HG03039 (cell line): ENCODE measurements at regions not wholly inside any gene's neighbourhood (a gene's known extent, or its start where the extent isn't known, plus 50 kb on each side); places are given as distances from the start of the nearest gene placed in this dataset.

Experiments
- ATAC-seq: cut with Tn5 transposase; IDR thresholded peaks from one replicate; pipeline ENCODE4 v1.9.1; 2021; ENCODE audit warnings: mild to moderate bottlenecking, moderate library complexity; ENCODE audit not compliant: unreplicated experiment

DNA sequence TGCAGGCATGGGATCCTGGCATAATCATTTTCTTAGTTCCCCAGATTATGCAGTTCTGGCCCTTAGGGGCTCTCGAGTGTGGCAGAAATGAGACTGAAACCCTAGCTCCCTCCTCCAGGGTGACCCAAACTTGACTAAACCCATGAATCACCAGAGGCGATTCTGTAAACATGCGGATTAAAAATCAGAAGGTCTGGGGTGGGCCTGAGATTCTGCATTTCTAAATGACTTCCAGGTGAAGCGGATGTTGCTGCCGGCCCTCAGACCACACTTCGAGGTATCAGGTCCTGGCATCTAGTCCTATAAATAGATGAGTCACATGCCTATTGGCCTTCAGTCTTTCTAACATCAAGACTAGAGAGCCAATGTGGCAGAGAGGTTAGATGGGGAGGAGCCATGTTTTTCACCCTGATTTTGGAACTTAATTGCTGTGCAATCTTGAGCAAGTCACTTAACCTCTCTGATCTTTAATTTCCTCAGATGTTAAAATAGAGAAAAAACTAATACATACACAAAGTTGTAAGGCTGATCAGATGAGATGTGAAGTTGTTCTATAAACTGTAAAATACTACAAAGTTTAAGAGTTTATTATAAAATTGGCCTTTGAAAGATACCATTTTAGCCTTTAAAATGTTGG is 431.2 kb downstream of the FOXO1 start:
- ATAC-seq: no peak

DNA sequence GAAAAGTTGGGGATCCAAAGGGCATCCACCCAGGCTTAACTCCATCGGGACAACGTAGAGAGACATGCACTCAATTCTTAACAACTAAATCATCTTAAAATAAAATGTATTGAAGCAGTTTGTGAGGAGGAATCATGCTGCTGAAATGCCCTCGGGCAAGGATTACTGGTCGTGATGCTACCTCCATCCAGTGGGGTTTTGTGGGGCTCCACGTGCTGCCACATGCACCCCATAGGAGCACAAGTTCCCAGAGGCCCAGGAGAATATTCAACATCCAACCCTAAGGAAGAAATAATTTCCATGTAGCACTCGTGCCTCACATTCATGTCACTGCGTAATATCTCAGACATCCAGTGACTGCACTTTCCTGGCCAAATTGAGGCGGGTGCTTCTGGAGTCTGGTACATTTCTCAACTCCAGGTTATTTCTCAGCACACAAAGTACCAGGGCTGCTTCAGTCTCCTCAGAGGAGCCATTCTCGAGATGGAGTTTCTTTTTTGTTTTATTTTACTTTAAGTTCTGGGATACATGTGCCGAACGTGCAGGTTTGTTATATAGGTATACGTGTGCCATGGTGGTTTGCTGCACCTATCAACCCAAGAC is 429.8 kb downstream of the FOXO1 start:
- ATAC-seq: no peak

DNA sequence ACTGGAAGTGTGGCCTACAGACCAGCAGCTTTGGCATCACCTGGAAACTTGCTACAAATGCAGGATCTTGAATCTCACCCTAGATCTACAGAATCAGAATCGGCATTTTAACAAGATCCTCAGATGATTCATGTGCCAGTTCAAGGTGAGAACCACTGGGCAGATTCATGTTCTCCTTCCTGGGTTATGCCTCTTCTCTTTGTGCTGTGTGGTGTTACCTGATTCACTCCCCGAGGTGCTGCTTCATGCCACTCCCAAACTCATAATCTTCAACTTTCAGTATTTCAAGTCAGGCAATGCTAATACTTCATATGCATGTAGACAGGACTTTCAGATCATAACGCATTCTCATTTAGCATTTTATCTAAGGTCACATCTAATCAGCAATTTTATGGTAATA is 427.7 kb downstream of the FOXO1 start:
- ATAC-seq: no peak

DNA sequence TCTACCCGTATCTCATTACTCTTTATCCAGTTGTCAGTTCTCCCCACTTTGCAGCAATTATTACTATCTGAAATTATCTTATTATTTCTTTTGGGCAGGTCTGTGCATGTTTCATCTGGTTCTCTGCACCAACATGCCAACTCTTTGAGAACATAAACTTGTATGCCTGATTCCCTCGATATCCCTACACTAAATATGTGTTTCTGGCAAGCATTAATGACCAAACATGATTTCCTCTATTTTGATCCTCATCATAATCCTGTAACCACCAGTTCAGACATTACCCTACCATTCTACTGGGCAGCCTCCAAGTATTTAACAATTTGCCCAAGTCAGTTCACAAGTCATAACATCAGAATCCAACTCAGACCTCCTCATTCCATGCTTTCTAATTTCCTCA is 426.1 kb downstream of the FOXO1 start:
- no peak for ATAC-seq

DNA sequence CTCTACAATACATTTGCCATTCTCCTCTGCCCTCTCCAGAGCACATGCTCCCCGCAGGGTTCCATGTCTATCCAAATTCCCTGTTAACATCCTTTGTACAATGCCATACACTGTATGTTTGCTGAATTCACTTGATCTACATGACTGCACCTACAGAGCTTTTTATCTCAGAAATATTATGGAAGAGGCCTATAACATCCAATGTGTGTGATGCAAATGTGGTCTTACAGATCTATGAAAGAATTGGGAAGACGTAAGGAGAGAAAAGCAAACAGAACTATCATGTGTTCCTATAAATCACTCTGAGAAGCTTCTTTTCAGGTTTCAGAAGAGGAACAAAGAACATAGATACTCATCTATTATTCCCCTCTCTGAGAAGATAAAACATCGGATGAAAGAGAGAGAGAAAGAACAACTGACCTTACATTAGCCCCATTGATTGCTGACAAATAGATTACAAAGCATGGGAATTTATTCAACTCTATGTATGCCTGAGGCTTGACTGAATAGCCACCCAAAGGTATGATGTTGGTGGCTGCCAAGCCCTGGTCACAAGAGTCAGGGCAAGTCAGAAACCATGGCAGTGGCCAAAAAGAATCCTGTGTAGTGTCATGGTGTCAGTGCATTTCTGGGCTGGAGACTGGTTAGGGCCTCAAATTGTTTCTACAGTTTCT is 425.2 kb downstream of the FOXO1 start:
- no peak for ATAC-seq

DNA sequence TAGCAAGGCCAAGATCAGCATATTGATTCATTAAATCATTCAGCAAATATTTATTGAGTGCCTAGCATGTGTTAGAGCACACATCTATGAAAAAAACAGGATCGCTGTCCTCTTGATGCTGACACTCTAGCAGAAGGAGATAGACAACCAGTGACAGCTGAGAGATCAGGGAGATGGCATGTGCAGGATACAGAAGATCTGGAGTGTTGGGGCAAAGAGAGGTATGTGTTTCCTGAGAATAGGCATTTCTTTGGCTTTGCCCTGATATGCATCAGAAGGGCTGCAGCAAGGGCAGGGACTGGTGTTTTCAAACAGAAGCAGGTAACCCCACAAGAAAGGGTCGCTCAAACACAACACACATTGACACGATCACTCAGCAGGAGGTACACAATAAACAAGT is 423.4 kb downstream of the FOXO1 start:
- no peak for ATAC-seq

DNA sequence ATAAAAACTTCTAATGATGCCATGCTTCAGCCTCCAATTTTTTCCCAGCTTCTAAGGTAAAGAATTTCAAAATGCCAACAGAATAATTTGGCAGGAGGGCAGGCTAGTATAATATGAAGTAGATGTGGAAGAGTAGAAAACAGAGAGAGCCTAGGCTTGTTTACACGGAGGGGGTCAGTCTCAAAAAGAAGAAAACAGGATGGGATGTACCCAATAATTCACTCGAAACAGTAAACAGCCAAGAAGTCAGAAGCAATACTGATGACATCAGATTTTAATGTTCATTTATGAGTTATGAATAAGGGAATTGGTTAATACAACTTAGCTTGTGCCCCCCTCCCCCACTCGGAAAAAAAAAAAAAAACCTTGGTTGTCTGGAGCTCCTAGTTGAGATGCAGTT is 422.5 kb downstream of the FOXO1 start:
- ATAC-seq: no peak

DNA sequence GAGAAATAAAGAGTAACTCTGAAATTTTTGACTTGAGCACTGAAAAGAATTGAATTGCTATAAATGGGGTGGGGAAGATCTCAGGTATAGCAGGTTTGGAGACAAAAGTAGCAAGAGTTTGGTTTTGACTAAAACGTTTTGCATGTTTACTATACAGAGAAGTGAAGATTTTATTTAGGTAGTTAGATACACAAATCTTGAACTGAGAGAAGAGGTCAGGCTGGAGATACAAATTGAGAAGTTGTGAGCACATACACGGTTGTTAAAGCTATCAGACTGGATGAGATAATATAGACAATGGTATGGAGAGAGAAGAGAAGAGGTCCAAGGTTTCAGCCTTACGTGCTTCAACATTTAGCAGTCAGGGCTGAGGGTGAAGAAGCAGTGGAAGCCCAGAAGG is 420.9 kb downstream of the FOXO1 start:
- no peak for ATAC-seq

DNA sequence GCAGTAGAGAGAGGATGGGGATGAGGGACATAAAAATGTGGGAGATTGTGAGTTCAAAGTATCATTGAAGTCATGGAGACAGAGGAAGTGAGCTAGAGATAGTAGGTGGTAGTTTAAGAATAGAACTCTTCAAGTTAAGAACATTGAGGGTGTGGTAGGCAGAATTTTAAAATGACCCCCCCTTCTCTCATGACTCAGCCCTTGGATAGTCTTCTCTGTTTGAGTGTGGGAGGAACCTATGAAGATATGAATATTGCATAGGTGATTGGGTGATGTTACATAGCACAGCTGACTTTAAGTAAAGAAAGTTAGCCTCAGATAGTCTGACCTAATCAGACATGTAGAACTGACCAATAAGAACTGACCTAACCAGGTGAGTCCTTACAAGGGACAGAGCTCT is 418.6 kb downstream of the FOXO1 start:
- ATAC-seq: no peak

DNA sequence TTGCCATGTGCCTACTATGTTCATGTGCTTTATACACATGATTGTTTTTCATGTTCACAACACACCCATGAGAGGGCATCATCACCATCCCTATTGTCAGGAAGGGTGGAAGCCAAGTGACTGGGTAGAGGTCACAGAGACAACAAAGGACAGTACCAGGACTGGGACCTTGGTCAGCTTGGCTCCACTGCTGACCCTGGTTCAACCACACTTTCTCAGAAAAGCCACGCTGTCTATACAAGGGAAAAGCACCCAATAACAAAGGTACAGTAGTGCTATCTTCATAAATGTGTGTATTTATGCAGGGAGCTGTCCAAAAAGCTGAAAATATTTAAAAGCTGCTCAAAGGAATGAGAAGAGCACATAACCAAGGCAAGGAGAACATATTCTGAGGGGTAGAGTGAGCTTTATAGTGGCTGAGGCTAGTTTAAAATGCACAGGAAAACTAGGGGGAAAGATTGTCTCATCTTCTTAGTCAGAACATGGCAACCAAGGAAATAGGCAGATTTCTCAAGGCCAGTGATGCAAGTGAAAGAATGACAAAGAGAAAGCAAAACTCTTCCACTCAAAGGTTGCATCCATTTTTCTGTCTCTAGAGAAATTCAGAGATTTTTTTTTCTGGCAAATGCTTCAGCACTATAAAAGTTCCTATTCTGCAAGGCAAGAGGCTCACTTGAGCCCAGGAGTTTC is 415.0 kb downstream of the FOXO1 start:
- ATAC-seq: no peak

DNA sequence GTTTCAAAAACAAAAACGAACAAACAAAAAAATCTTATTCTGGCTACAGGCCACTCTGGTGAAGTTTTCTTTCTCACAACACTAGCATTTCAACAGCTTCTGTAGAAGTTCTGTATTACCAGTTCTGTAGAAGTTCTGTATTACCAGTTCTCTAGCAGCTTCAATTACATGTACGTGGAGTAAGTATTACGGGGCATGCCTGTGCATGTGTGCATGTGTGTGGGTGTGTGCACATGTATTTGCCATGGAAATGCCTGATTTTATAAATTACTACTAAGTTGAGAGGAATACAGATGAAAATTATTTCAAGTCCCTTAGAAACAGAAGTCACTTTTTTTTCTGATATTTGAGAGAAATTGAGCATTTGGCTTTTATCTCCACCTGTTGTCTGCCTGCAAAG is 414.2 kb downstream of the FOXO1 start:
- ATAC-seq: no peak

DNA sequence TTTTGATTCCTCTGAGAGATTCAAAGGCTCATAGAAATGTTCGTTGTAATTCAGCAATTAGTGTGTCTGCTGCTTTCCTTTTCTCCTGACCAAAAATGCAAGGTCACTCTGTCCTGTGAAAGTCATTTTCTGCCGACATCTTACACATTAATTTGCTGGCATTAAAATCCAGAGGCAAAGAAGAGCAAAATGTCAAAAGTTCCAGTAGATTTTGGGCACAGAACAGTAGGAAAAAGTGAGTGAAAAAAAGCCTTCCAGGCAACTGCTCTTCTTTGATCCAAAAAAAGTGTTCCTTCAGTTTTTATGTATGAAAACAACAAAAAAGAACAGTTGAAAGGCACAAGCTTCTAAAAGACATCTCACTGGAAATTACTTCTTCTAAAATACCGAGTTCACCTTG is 413.8 kb downstream of the FOXO1 start:
- no peak for ATAC-seq

DNA sequence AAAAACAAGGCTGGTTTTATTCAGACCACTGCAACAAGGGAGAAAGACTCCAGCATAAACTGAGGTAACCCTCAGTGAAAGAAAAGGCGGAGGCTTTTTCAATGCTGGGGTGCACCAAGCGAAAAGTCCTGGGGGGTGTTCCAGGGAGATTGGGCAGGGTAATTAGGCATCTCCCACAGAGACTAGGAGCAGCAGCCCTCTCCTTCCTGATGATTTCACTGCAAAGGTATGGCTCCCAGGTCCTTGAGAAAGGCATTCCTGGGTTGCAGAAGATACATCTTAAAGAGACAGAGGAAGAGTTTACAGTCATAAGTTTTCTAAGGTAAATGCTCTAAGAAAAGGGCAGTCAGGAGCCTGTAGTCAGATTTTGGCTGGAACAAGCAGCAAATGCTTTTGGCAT is 412.0 kb downstream of the FOXO1 start:
- no peak for ATAC-seq

DNA sequence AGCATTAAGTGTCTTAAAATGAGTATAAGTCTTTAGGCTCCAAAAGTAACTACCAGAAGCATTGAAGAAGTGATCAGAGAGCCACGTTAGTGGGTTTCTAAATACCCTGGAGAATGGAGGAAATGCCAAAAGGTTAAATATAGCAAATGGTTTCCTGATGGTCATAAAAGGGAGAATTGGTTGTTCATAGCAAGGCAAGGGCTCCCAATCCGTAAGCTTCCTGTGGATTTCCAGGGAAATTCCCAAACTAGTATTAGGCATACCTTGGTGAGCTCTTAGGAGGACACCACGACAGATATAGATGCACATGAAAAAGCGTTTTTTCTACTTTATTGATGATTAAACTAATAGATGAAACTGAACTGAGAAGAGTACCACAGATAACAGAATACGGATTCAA is 410.9 kb downstream of the FOXO1 start:
- no peak for ATAC-seq

DNA sequence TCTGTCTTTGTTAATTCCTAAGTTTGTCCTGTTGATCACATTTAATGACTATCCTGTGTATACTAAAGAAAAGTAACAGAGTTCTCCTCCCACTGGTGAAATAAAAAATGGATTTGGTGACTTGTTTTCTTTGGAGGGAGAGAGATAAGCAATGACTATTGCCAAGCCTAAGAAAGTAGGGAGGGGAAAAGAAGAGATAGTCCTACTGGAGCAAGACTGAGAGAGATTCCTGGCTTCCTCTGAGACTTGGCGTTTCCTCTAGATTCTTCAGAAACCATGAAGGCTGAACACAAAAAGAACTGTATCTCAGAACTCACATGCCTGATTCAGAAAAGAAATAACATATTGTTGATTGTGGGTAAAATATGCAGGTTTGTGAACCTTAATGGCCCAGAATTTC is 406.5 kb downstream of the FOXO1 start:
- no peak for ATAC-seq

DNA sequence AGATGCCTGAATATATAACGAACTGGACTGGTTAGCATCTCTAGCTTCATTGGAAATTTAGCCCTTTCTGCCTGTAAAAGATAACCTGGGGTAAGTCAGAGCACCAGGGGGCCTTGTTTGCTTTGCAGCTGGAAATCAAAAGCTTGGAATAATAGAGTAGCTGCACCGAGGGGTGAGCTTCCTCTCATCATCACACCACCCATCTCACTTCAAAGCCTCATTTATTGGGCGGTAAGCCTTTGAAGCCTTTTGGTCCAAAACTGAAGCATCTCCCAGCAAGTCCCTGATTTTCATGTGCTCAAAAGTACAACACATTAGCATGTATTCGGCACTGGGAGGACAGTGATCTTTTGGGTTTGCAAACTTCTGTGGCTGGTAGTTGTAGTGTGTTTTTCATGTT is 405.1 kb downstream of the FOXO1 start:
- no peak for ATAC-seq

DNA sequence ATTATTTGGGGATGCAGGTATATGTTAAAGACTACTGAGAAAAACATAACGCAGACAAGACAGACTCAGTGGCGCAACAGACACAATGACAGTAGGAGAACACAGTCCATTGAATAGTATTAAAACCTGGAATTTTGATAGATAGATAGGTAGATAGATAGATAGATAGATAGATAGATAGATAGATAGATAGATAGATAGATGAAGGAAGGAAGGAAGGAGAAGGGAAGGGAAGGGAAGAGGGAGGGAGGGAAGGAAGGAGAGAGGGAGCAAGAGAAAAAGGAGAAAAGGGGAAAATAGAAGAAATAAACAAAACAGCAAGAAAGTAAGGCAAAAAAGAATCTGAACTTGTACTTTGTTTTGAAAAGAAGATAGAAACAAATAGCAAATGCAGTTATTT is 404.5 kb downstream of the FOXO1 start:
- no peak for ATAC-seq

DNA sequence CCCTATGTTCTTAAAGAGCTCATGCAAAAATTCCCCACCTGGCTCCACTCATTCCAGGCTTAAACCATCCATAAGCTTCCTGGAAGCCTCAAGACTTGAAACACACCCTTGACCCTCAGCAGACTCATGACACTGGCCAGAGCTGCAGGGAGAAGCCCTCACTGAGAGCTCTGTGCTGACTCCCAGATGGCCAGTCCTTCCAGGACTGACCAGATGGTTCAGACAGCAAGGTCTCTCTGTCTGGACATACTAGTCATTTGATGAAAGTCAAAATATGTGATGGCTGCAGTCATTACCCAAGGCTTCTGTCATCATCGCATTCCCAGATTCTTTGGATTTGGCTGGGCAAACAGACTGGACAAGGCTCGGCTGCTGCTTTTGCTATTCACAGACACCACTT is 397.4 kb downstream of the FOXO1 start:
- ATAC-seq: no peak

DNA sequence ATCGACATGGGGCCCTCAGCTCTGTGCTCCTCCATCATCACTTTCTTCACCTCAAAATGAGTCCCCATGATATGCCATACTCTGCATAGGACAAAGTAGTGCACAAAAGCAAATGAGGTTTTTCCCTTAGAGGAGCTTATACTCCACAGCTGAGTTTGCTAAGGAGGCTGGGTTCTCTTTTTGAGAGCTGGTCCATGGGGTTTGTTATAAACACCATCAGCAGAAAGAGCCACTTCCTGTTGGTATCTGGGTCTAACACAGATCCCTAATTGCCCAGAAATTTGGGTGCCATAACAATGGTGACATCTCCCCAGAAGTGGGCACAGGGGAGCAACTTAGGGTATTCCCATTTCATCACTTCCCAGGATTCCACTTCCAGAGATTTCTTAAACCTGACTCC is 395.7 kb downstream of the FOXO1 start:
- ATAC-seq: no peak

DNA sequence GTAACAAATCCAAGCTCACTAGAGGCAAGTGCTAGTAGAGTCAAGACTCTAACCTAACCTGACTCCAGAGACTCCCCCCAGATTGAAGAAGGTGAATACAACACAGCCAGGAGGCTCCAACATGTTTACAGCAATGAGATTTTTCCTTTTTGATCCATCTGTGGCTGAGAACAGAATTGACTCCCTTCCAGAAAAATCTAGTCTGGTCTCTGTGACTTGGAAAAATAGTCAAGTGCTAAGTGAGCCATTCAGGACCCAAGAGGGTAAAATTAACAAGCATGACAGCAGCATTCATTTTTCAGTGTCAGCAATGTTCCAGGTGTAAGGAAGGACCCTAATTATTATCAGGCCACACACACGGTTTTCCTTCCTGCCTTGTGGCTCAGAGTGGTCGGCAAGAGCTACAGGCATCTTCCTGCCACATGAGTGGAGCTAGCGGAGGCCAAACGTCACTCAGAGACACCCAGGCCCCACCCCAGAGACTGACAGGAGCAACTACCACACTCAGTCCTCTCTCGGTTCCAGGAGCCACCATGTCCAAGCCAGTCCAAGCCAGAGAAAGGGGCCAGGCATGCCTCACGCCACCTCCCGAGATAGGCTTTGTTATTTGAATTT is 395.1 kb downstream of the FOXO1 start:
- no peak for ATAC-seq

DNA sequence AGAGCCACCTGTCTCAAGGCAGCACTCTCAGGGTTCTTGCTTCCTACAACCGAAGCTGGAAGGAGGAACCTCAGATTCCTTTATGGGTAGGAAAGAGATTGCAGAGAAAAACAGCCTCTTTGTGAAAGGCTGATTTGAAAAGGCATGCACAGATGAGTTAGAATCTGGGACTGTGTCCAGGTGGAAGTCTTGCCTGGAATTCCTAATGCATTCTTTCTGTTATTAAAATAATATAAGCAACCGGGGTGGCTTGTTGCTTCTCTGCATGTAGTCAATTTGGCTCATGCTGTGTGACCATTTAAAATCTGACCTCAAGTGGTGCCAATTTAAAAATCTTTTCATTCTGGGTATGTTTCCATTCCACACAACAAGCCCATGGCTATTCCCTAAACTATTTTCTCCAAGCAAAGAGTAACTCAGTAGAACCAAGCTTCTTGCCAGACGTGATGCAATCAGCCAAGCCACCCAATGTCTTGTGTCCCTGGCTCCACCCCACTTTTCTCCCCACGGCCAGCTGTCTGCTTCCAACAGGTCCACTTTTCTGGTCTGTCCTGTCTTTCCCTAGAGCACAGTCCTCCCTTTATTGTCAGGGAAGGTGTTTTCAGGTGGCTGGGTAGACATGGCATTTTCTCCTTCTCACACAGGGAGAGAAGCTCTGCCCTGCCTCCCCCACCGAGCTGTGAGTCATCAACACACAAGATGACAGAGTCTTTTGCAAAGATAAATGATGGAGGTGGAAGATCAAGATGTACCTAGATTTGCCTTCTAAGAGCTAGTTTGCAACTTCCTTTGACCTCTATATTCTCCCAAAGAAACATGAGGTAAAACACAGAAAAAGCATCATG is 394.3 kb downstream of the FOXO1 start:
- ATAC-seq: no peak
